ENCODE measurements at regions not wholly inside any gene's neighbourhood (a gene's known extent, or its start where the extent isn't known, plus 50 kb on each side); places are given as distances from the start of the nearest gene placed in this dataset.

DNA sequence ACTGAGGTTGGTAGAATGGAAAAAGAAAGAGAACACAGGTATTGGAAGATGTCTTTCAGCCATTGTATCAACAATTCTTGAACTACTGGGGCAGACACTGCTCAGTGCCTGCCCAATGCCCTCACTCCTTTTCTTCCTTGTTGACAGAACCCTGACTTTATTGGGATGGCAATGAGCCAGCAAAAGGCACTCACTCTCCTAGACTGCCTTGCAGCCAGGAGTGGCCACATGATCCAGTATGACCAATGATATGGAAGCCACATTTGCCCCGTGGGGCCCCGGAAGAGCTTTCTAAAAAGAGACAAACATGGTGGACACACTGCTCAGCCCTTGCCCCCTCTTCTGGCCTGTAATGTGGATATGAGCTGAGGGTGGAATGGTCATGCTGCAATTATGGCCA is 88.6 kb upstream of the ZNF716 start:
- DNase-seq (ENCODE audit: low spot score), result no peak
- intact Hi-C loops (cut with DNase I), result no loop called here

DNA sequence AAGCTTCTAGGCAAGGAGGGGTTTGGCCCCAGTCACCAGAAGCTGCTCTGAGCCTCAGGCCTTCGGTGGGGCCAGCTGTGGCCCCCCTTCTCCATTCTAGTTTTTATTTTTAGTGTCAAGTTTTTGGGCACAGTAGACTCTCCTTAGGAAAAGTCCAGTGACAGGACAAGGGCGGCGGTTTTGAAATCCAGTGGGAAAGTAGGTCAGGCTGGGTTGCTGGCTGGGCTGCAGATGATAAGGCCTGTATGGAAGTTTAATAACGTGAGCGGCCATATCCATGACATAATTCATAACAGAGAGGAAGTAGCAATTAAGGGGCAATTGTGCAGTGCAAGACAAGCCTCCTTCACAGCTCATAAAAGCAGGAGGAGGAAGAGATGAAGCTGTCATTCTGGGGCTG is 87.1 kb upstream of the ZNF716 start:
- no peak for DNase-seq (ENCODE audit: low spot score)
- intact Hi-C loops (cut with DNase I), result no loop called here

DNA sequence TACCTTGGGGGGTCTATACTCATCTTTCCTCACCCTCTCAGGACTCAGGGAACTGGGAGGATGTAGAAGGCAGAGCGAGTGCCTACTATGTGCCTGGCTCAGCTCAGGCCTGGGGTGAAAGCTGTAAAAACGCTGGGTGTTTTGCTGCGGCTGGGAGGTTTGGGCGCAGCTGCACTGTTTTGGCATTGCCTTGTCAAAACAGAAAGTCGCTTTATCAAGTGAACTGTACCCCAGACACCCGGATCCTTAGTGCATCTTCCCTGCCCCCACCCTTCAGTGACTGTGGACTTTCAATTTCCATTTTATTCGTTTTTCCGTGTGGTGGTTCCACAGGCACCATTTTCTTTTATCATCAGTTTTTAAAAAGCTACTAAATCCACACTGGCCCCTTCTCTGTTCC is 86.7 kb upstream of the ZNF716 start:
- intact Hi-C loops (cut with DNase I), result no loop called here
- no peak for DNase-seq (ENCODE audit: low spot score)

DNA sequence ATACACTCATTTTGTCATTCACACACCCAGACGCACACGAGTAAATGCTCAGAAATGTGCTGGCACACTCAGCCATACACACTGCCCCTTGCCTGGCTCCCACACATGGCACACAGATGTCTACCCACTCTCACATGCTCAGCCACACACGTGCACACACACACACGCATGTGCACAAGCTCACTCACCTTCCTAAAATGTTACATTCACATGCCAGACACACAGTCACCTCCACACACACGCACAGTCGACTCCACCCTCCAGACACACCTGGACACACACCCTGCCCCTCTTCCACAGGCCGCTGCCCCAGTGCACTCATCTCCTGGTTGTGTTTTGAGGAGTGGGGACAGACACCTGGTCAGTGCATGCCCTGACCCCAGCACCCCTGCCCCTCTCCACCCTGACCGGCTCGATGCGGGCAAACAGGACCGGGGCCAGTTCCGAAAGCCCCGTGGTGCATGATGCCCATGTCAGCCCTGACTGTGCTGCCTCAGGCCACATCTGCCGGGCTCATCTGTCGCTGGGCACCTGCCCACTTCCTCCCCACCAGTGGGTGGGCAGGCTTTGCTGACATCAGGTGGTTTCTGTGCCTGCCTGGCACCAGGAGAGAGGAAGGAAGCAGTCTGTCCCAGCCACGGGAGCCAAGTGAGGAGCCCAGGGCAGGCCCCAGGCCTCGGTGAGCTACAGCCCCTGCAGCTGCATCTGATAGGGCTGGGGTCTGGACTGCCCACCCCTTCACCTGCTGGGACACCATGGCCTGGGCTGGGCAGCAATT is 84.9 kb upstream of the ZNF716 start:
- no peak for DNase-seq (ENCODE audit: low spot score)
- intact Hi-C loops (cut with DNase I), result no loop called here

DNA sequence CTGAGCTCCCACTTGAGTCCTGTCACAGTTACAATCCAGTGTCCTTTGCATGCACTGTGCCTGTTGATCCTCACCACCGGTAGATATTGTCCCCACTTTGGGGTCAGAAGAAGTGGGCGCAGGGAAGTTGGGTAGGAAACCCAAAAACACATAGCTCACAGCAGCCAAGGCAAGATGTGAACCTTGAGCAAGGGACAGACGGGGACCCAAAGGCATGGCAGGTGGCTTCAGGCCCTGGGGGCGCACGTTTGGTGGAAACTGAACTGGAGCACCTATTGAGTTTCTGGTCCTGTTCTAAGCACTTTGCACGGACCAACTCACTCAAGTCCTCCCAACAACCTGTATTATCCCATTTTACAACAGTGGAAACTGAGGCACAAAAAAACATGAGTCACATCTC is 82.8 kb upstream of the ZNF716 start:
- intact Hi-C loops (cut with DNase I), result no loop called here
- DNase-seq (ENCODE audit: low spot score), result no peak

DNA sequence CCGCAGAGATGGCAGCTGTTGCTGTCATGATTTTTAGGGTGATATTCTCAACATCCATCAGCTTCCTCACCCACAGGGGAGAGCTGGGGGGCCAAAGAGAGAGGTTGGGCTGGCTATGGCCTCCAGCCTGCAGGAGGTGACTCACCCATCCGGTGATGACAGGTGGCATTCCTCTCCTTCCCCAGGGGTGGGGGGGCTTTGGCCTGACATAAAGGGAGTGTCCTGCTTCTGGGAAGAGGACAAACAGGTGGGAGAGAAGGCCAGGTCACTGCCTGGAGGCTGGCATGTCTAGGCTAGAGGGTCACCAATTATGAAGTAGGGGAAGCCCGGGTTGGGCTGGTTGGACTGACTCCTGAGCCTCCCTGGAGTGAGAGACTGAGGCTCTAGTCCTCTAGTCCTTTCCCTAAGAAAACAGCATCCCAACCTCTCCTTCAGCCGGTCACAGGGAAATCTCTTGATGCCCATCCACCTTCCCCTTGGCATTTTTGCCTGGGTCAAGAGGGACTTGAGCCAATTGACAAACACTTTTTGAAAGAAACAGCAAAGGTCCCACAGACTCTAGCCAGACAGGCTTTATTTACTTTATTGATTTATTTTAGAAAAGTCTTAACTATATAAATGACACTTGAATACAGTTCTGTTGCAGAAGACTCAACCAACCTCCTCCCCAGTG is 79.8 kb upstream of the ZNF716 start:
- no peak for DNase-seq (ENCODE audit: low spot score)
- intact Hi-C loops (cut with DNase I), result no loop called here

DNA sequence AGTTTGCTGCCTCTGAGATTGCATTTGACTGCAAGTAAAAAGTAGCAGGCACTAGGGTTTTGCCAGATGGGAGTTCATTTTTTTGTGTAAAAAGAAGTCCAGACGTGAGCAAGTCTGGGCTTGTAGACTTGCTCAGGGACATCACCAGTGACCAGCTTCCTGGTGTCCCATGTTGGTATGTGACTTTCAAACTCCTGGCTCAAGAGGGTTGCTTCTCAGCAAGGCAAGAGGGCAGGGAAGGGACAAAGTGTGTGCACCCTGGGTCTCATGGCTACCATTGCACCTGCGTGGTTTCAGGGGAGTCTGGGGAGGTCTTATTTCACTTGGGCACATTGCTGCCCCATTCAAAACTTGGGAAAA is 79.3 kb upstream of the ZNF716 start:
- intact Hi-C loops (cut with DNase I), result no loop called here
- no peak for DNase-seq (ENCODE audit: low spot score)

DNA sequence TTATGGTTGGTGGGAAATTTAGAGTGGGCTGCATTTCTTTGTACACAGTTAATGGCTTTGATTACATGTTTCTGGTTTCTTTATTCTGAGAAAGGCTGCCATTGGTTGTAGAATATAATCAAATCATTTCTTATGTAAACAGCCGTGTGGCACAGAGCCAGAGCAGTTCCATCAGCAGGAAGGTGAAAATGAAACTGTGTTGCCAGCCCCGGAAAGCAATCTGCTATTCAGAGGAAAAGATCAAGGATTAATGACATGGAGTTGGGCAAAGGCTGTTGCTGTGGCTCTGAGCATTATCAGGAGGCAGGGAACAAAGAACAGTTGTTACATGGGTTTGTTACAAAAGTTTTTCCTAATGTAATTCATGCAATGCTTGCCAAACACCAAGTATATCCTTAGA is 74.2 kb upstream of the ZNF716 start:
- DNase-seq (ENCODE audit: low spot score), result no peak
- intact Hi-C loops (cut with DNase I), result no loop called here

DNA sequence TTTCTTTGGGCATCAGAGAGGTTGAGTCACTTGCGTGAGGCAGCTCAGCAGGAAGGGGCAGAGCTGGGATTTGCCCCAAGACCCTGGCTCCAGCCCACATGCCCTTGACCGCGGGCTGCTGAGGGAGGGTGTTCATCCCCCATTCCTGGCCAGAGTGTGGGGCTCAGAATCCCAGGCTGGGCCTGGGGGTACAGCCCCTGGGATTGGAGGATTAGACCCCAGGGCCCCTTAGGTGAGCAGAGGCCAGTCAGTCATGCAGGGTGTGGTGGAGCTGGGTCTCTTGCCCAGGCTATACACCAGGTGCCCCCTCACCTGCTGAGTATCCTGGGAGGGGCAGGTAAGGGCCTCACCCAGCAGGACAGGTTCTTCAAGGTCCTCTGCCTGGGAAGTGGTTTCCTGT is 68.4 kb upstream of the ZNF716 start:
- DNase-seq (ENCODE audit: low spot score), result no peak
- intact Hi-C loops (cut with DNase I), result no loop called here

DNA sequence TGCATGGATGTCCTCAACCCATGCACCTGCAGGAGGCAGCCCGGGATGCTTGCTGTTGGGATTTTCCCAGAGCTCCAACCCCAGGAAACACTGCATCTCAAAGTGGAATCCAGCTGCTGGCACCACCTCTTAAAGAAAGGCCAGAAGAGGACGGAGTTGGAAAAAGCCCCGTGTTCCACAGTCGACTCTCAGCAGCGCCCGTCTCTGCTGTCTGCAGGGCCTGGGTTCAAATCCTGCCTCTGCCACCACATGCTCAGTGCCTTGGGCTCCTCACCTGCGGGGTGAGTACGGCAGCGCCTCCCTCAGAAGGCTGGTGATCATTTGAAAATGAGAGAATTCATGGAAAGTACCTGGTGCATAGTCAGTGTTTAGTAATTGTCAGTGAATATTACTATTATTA is 65.6 kb upstream of the ZNF716 start:
- no peak for DNase-seq (ENCODE audit: low spot score)
- intact Hi-C loops (cut with DNase I), result no loop called here

DNA sequence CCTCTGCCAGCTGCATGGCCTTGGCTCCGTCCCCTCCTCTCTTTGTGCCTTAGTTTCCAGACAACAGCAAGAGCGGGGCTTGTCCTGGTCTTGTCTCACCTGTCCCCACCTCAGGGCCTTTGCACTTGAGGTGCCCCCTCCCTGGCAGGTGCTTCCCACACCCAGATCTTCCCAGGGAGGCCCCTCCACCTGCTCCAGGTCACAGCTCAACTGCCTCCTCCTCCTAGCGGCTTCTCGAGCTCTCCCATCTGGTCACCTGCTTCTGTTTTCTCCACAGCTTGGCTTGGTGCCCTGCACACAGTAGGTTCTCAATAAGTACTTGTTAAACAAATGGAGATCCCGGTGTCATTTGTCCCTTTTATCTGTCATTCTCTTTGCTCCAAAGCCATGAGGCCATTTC is 64.3 kb upstream of the ZNF716 start:
- DNase-seq (ENCODE audit: low spot score), result no peak
- intact Hi-C loops (cut with DNase I), result no loop called here

DNA sequence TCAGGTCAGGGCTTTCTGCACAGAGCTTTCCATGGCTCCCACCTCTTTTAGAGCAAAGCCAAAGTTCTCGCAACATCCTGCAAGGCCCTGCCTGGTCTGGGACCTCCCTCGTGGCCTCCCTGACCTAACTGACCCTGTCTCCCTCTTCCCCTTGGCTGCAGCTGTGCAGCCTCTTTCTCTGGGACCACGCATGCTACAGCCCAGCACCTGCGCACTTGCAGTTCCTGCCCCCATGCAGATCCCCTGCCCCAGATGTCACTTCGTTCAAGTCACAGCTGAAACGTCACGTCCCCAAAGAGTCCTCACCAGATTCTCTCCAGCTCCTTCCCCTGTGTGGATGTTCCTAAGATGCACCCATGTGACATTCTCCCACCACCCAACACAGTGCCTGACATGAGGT is 61.2 kb upstream of the ZNF716 start:
- no peak for DNase-seq (ENCODE audit: low spot score)
- intact Hi-C loops (cut with DNase I), result no loop called here

DNA sequence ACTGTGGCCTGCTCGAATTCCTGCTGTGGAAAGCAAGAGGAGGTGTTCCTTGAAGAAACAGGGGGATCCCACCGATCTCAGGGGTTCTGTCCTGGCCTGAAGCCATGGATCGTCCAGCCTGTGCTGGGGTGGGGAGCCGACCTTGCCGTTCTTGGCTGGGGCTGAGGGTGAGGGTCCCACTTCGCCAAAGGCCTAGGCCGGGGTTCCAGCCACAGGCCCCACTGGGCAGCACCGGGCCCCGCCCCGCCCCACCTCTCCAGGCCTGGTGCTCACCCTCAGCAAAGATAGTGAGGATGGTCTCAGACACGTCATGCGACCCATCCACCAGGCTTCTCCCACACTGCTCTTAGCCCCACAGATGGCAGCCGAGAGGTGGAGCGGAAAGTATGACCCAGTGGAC is 51.4 kb upstream of the ZNF716 start:
- intact Hi-C loops (cut with DNase I), result no loop called here

DNA sequence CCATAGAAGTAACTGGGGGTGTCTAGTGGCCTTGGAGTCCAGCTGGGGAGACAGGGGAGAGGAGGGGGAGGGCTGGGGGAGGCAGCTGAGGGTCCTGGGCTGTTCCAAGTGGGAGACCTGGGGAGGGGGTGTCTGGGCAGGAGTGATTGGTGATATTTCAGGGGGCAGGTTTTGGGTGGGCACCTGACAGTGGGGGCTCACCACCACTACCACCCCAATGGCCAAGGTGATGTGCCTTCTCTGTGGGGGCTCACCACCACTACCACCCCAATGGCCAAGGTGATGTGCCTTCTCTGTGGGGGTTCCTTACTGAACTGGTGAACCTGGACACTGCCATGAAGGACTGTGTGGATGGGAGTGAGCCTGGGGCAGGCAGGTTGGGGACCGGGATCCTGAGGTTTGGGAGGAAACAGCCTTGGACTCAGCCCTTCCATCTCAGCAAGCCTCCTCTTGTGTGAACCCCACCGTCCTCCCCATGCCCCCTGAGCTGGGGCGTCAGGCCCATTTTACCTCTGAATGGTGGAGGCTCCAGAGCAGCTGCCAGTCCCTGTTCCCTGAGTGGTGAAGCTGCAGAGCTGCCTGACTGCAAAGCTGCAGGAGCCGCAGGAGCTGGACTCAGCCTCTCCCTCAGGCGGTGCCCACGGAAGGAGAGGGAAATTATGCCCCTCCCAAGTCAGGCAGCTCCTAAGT is 50.6 kb upstream of the ZNF716 start:
- DNase-seq (ENCODE audit: low spot score), result no peak
- intact Hi-C loops (cut with DNase I), result no loop called here

More for the DNA sequence above, 51.4 kb upstream of the ZNF716 start:
- no peak for DNase-seq (ENCODE audit: low spot score)

DNA sequence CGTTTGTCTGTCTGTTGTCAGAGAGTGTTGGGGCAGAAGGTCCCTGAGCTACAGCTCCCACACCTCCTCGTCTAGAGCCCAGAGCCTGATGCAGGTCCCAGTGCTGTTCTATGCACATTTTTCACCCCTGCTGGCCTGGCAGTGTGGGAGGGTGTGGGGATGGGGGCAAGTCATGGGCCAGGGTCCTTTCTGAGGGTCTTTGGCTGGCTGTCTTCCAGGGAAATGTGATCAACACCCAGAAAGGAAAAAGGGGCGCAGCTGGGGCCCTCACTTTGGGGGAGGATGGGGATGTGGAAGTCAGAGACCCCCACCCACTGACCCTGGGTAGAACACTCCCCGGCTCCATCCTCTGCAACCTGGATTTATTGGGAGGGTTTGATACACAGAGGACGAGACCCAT is 50.0 kb upstream of the ZNF716 start:
- intact Hi-C loops (cut with DNase I), result no loop called here
- DNase-seq (ENCODE audit: low spot score), result no peak
